HL-60 (cell line): ENCODE measurements at regions not wholly inside any gene's neighbourhood (a gene's known extent, or its start where the extent isn't known, plus 50 kb on each side); places are given as distances from the start of the nearest gene placed in this dataset.

ENCODE experiments used
- DNase-seq, 2 experiments: peaks; one replicate each; pipeline ENCODE4 v3.0.0-alpha.2; 2010 to 2020; ENCODE audit warnings: low read depth in 1 of 2, low spot score in 1 of 2
- H3K27ac ChIP-seq: fragments of 250-450 bp; sonication (Bioruptor Pico); replicated peaks from 2 replicates; pipeline ENCODE4 v1.5.1; 2020; ENCODE audit warnings: mild to moderate bottlenecking, moderate library complexity
- H3K27me3 ChIP-seq: fragments of 250-450 bp; sonication (Bioruptor Pico); 2 replicates; pipeline ENCODE4 v1.5.1; 2021; ENCODE audit warnings: mild to moderate bottlenecking, moderate library complexity; ENCODE audit not compliant: insufficient read depth, poor library complexity, severe bottlenecking
- H3K4me3 ChIP-seq: replicated peaks from 2 replicates; pipeline ENCODE4 v1.5.1; 2011; ENCODE audit warnings: mild to moderate bottlenecking, control low read depth, low read length; ENCODE audit not compliant: insufficient read depth
- CTCF ChIP-seq: IDR thresholded peaks from one replicate; pipeline ENCODE4 v1.5.1; 2011; ENCODE audit warnings: low read length, control low read depth, inconsistent platforms; ENCODE audit not compliant: insufficient read depth
- GABPA ChIP-seq: IDR thresholded peaks from 2 replicates; pipeline ENCODE4 v1.6.1; 2012; ENCODE audit warnings: low read depth
- POLR2AphosphoS5 ChIP-seq: IDR thresholded peaks from 2 replicates; pipeline ENCODE4 v1.6.1; 2012; ENCODE audit warnings: low read depth
- REST ChIP-seq: IDR thresholded peaks from 2 replicates; pipeline ENCODE4 v1.6.1; 2012; ENCODE audit warnings: low read depth; ENCODE audit not compliant: insufficient replicate concordance
- SPI1 ChIP-seq: IDR thresholded peaks from 2 replicates; pipeline ENCODE4 v1.6.1; 2012; ENCODE audit warnings: low read depth, mild to moderate bottlenecking, borderline replicate concordance

GRCh38 chr2:125086313-125087184 is 1061.5 kb downstream of the CNTNAP5 start:
- H3K4me3 ChIP-seq: no peak overlapping the region
- DNase-seq: no peak
- TF ChIP-seq POLR2AphosphoS5 (no peak), SPI1 (no peak), CTCF (no peak), GABPA (no peak), REST (no peak)

GRCh38 chr2:125092276-125093009 is 1067.4 kb downstream of the CNTNAP5 start:
- DNase-seq: no peak
- Histone ChIP-seq H3K27me3 (no peaks in the 10 kb centered on the region), H3K27ac (no peak overlapping the region), H3K4me3 (no peak overlapping the region)
- TF ChIP-seq REST: no peak
- no peak for TF ChIP-seq CTCF
- TF ChIP-seq POLR2AphosphoS5: no peak
- no peak for TF ChIP-seq GABPA
- TF ChIP-seq SPI1: no peak

More at GRCh38 chr2:125086313-125087184, 1061.5 kb downstream of the CNTNAP5 start:
- Histone ChIP-seq H3K27me3 (no peaks in the 10 kb centered on the region), H3K27ac (no peak overlapping the region)

- no peak overlapping the region for H3K4me3 ChIP-seq
- no peaks in the 10 kb centered on the region for H3K27me3 ChIP-seq
- TF ChIP-seq CTCF: no peak
- TF ChIP-seq GABPA: no peak
- TF ChIP-seq SPI1: no peak
- no peak for TF ChIP-seq REST
- TF ChIP-seq POLR2AphosphoS5: no peak
- DNase-seq: no peak
- H3K27ac ChIP-seq: no peak overlapping the region
Measured at GRCh38 chr2:125095826-125096225, 1070.7 kb downstream of the CNTNAP5 start.
